ENCODE measurements at regions not wholly inside any gene's neighbourhood (a gene's known extent, or its start where the extent isn't known, plus 50 kb on each side); places are given as distances from the start of the nearest gene placed in this dataset.

DNA sequence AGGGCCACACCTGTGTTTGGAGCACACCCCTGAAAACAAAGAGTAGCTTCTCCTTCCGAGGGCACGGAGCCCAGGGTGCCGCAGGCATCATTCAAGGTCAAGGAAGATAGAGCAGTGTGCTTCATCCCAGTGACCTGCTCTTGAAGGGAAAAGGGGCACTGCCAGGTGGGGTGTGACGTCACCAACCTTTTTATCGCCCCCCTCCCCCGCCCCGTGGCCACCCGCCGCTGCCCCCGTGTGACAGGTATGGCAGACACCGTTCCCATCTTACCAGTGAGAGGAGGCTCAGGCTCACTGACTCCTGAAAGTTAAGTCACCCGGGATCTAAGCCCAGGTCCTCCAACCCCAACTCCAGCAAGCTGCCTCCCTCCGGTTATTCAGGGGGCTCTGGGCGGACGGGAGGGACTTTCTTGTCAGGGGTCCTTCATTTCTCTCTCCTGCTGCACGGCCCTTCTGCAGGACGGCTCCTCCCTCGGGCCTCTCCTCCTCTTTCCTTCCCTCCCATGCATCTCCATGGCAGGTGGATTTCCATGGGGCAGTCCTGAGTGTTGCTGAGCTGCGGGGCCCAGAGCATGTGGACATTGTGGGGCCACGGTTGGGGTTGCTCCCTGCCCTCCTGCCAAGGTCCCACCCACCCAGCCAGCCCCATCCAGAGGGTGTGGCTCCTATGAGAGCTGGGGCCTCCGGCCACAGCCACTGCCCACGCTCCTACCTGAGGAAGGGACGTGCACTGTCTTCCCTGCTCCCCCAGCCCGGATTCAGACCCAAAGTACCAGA is 114.1 kb upstream of the HDAC4 start:
- TF ChIP-seq POLR2A (IDR thresholded peaks at IDR 0.05) (no peak), EP300 (IDR thresholded peaks at IDR 0.05; ENCODE audit: low read depth) (no peak)
